Epithelial cell of esophagus (primary cell): ENCODE measurements at regions not wholly inside any gene's neighbourhood (a gene's known extent, or its start where the extent isn't known, plus 50 kb on each side); places are given as distances from the start of the nearest gene placed in this dataset.

Experiments used
- DNase-seq: peaks from one replicate; pipeline ENCODE4 v3.0.0; 2010; ENCODE audit warnings: low read depth
- H3K4me3 ChIP-seq: 2 replicates; pipeline ENCODE4 v1.5.1; 2011; ENCODE audit warnings: mild to moderate bottlenecking, low read length, control low read depth
- TF ChIP-seq, protein P1 (sequence below): IDR thresholded peaks from 2 replicates; pipeline ENCODE4 v1.5.1; 2011; ENCODE audit warnings: low read depth, mild to moderate bottlenecking, low read length, control low read depth, inconsistent platforms; ENCODE audit not compliant: insufficient read depth; ENCODE audit errors: missing control alignments

DNA sequence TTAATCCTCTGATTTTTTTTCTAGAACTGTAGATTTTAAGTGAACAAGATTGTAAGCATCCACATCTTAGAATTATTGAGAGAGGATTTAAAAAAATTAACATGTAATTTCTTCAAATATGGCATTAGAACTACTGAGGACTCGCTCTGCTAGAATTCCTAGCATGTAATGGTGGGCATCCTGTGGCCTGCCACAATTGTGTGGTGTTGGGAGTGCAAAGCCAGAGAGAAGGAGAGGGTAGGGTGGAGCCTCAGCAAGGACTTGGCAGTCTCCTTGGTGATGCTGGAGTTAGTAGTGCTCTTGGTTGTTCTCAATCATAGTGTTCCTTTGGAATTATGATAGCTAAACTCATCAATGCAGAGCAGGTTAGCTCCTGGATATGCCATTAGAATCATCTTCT lies 443.9 kb upstream of the TBL1XR1 start:
- TF ChIP-seq, protein P1, sequence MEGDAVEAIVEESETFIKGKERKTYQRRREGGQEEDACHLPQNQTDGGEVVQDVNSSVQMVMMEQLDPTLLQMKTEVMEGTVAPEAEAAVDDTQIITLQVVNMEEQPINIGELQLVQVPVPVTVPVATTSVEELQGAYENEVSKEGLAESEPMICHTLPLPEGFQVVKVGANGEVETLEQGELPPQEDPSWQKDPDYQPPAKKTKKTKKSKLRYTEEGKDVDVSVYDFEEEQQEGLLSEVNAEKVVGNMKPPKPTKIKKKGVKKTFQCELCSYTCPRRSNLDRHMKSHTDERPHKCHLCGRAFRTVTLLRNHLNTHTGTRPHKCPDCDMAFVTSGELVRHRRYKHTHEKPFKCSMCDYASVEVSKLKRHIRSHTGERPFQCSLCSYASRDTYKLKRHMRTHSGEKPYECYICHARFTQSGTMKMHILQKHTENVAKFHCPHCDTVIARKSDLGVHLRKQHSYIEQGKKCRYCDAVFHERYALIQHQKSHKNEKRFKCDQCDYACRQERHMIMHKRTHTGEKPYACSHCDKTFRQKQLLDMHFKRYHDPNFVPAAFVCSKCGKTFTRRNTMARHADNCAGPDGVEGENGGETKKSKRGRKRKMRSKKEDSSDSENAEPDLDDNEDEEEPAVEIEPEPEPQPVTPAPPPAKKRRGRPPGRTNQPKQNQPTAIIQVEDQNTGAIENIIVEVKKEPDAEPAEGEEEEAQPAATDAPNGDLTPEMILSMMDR, result no peak
- no peak overlapping the region for H3K4me3 ChIP-seq
- DNase-seq, result no peak

DNA sequence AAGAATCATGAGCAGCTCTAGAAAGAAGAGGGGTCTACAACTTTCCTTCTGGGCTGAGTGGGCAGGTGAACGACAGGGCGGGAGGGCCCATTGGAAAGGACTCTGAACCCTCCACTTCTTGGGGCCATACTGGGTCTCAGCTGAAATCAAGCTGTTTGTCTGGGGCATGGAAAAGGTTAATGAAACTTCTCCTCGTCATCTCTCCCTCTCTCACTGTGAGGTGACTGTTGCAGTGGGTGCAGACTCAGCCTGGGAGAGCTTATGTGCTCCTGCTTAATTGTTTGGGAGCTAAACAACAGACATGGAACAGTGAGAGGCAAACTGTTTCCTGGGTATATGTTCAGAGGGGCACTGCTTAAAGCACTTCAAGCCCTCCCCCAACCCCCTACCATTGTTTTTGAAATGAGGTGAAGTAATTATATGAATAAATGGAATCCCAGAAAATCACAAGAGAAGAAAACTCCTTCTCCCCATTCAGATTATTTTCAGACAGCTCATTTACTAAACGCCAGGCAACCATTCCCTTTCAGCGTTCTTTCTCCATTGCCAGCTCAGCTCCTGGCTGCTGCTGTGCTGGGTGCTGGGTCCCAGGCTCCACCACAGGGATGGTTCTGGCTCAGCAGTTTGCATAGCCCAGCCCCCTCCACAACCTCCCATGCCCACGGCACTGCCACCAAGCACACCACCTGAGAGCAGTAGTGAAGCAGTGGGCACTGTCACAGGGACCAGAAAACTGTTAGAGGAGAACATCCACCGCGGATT lies 444.9 kb upstream of the TBL1XR1 start:
- DNase-seq, result no peak
- TF ChIP-seq, protein P1, result no peak

DNA sequence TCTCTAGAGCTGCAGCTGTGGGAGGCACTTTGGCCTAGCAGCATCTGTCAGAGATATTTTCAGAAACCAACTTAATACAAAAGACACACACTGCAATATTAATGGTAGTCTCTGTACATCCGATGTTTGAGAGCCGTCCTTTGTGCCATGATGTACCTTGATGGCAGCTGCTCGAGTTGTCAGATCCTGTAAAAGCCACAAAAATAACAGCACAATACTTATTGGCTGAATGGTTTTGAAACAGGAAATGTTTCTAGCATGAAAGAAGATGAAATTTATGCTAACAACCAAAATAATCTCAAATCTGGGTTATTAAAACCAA lies 445.5 kb upstream of the TBL1XR1 start:
- no peak overlapping the region for H3K4me3 ChIP-seq
- no peak for DNase-seq
- TF ChIP-seq, protein P1, result no peak

More for the DNA sequence above, 444.9 kb upstream of the TBL1XR1 start:
- no peak overlapping the region for H3K4me3 ChIP-seq

DNA sequence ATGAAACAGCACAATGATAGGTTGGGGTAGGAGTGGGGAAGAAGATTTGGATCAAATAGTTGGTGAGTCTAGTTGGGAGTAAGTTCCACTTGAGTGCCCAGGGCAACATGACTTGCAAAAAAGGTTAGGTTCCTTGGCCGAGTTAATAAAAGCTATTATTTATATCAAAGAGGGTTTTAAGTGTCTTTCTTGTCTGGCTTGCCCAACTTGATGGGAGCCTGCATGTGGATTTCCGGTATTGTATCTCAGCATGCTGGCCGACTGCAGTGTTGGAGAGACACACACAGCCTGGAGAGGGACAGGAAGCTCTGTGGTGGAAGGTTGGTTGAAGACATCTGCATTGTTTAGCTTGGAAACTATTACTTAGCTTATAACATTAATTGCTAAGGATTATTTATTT lies 449.5 kb upstream of the TBL1XR1 start:
- TF ChIP-seq, protein P1, result no peak
- no peak overlapping the region for H3K4me3 ChIP-seq
- DNase-seq, result no peak

DNA sequence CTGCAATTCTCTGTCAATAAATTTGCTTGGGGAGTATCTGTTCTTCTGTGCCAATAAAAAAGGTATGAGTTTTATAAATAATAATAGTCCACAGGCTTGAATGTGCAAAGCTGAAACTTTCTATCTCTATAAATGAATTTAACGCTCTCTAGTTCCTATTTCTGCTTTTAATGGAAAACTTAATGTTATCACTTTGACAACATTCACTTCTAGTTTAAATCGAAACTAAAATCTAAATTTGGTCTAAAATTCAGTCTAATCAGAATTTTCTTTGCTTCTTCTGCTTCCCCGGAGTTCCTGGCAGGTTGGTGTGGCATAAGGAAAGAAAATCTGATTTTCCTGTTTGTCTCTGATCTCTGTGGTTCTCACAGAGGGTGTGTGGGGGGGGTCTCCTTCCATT lies 450.1 kb upstream of the TBL1XR1 start:
- no peak overlapping the region for H3K4me3 ChIP-seq
- DNase-seq, result no peak
- TF ChIP-seq, protein P1, result no peak

DNA sequence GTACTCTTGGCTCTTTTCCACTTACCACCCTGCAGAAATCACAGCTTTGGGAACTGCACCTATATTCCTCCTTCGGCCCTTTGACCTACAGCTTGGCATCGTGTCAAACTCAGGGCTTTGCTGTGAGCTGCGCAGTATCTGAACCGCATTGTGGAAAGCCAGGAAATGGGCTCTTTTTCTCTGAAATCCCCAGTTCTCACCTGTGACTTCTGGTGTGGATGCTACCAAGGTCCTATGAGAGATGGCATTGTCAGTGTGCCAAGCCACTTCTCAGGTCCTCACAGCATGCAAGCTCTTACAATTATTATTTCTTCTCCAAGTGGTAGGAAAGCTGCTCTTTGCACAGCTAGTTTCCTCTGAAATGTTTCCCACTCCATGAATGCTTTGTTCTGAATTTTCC lies 450.6 kb upstream of the TBL1XR1 start:
- TF ChIP-seq, protein P1, result no peak
- no peak overlapping the region for H3K4me3 ChIP-seq
- no peak for DNase-seq
